Neutrophil (primary cell): ENCODE measurements at regions not wholly inside any gene's neighbourhood (a gene's known extent, or its start where the extent isn't known, plus 50 kb on each side); places are given as distances from the start of the nearest gene placed in this dataset.

Experiments
- H3K27ac ChIP-seq: fragments of 200-600 bp; sonication (generic); 2 replicates; pipeline ENCODE4 v1.5.1; 2016; ENCODE audit warnings: mild to moderate bottlenecking, moderate library complexity
- H3K27me3 ChIP-seq: fragments of 200-600 bp; sonication (generic); 2 replicates; pipeline ENCODE4 v1.6.0; 2016; ENCODE audit warnings: mild to moderate bottlenecking
- H3K36me3 ChIP-seq: fragments of 200-600 bp; sonication (generic); 2 replicates; pipeline ENCODE4 v1.5.1; 2017
- H3K4me1 ChIP-seq, 2 experiments: fragments of 200-600 bp in 1 of 2; sonication (generic) in 1 of 2; 1 replicate in 1 of 2; 2 replicates in 1 of 2; pipeline versions ENCODE4 v1.5.1 to v1.6.1; 2013 to 2016; ENCODE audit warnings: low read depth in 1 of 2, low read length in 1 of 2, mild to moderate bottlenecking in 1 of 2, moderate library complexity in 1 of 2; ENCODE audit not compliant: control insufficient read depth in 1 of 2, insufficient read depth in 1 of 2
- H3K4me3 ChIP-seq, 2 experiments: fragments of 200-600 bp in 1 of 2; sonication (generic) in 1 of 2; 1 replicate in 1 of 2; 2 replicates in 1 of 2; pipeline ENCODE4 v1.5.1; 2013 to 2016; ENCODE audit warnings: low read depth in 1 of 2, low read length in 1 of 2, mild to moderate bottlenecking in 1 of 2, moderate library complexity in 1 of 2
- H3K9me3 ChIP-seq: fragments of 200-600 bp; sonication (generic); 2 replicates; pipeline ENCODE4 v1.5.1; 2016
- CTCF ChIP-seq: fragments of 200-600 bp; sonication (generic); IDR thresholded peaks from 2 replicates; pipeline ENCODE4 v1.5.1; 2016; ENCODE audit warnings: antibody characterized with exemption

GRCh38 chr10:83636826-83637225 is 502.5 kb upstream of the GHITM start:
- Histone ChIP-seq H3K27me3 (no peaks in the 10 kb centered on the region), H3K36me3 (no peaks in the 10 kb centered on the region), H3K4me1 (no peaks in the 10 kb centered on the region), H3K27ac (no peak overlapping the region), H3K9me3 (no peaks in the 10 kb centered on the region), H3K4me3 (no peak overlapping the region)
- no peak for TF ChIP-seq CTCF

GRCh38 chr10:83647526-83647925 is 491.8 kb upstream of the GHITM start:
- Histone ChIP-seq H3K36me3 (no peaks in the 10 kb centered on the region), H3K4me1 (no peaks in the 10 kb centered on the region), H3K27ac (no peak overlapping the region), H3K4me3 (no peak overlapping the region), H3K27me3 (no peaks in the 10 kb centered on the region), H3K9me3 (no peaks in the 10 kb centered on the region)
- TF ChIP-seq CTCF: no peak

- H3K27me3 ChIP-seq: no peaks in the 10 kb centered on the region
- H3K4me3 ChIP-seq: no peak overlapping the region
- H3K36me3 ChIP-seq: no peaks in the 10 kb centered on the region
- H3K4me1 ChIP-seq: no peaks in the 10 kb centered on the region
- H3K27ac ChIP-seq: no peak overlapping the region
- TF ChIP-seq CTCF: no peak
- H3K9me3 ChIP-seq: no peaks in the 10 kb centered on the region
These were observed 491.1 kb upstream of the GHITM start for GRCh38 chr10:83648201-83648600.

GRCh38 chr10:83649471-83649870 is 489.8 kb upstream of the GHITM start:
- Histone ChIP-seq H3K27me3 (no peaks in the 10 kb centered on the region), H3K4me3 (no peak overlapping the region), H3K27ac (no peak overlapping the region), H3K4me1 (no peaks in the 10 kb centered on the region), H3K36me3 (no peaks in the 10 kb centered on the region), H3K9me3 (no peaks in the 10 kb centered on the region)
- no peak for TF ChIP-seq CTCF

GRCh38 chr10:83654689-83655088 is 484.6 kb upstream of the GHITM start:
- Histone ChIP-seq H3K4me3 (no peak overlapping the region), H3K4me1 (no peaks in the 10 kb centered on the region), H3K36me3 (no peaks in the 10 kb centered on the region), H3K9me3 (no peaks in the 10 kb centered on the region), H3K27me3 (no peaks in the 10 kb centered on the region), H3K27ac (no peak overlapping the region)
- no peak for TF ChIP-seq CTCF

- no peak overlapping the region for H3K4me3 ChIP-seq
These were observed 482.4 kb upstream of the GHITM start for GRCh38 chr10:83656924-83657323.

More at GRCh38 chr10:83656924-83657323, 482.4 kb upstream of the GHITM start:
- Histone ChIP-seq H3K27ac (no peak overlapping the region), H3K36me3 (no peaks in the 10 kb centered on the region), H3K9me3 (no peaks in the 10 kb centered on the region), H3K27me3 (no peaks in the 10 kb centered on the region), H3K4me1 (no peaks in the 10 kb centered on the region)
- TF ChIP-seq CTCF: no peak
